GM12865 (cell line): ENCODE measurements at regions not wholly inside any gene's neighbourhood (a gene's known extent, or its start where the extent isn't known, plus 50 kb on each side); places are given as distances from the start of the nearest gene placed in this dataset.

Experiments
- DNase-seq: peaks from one replicate; pipeline ENCODE4 v3.0.0; 2010; ENCODE audit warnings: low read depth
- H3K4me3 ChIP-seq: 2 replicates; pipeline ENCODE4 v1.5.1; 2011; ENCODE audit warnings: mild to moderate bottlenecking, low read depth, low read length, control low read depth
- CTCF ChIP-seq: IDR thresholded peaks from 2 replicates; pipeline ENCODE4 v1.5.1; 2011; ENCODE audit warnings: low read length, control low read depth, low read depth, inconsistent platforms; ENCODE audit not compliant: insufficient read depth; ENCODE audit errors: missing control alignments

GRCh38 chr2:177044671-177045070 is 167.9 kb upstream of the HNRNPA3 start:
- DNase-seq, result no peak
- H3K4me3 ChIP-seq, result no peak overlapping the region
- TF ChIP-seq CTCF, result no peak

DNA sequence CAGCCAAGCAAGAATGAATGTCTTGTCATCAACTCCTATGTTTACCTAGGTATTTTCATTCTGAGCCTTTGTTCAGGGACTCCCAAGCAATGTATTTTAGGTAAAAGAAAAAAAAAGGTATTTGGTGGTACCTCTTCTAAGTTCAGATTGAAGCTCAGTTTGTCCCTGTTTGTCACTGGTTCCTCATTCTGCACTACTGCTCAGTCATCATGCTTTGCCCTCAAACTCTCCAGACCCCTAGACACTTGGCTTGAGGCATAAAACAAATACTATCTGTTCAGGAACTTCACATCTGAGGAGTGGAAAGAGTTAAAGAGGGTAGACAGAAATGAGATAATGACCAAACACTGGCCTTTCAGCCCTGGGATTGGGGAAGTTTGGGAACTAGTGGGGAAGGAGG is 163.6 kb upstream of the HNRNPA3 start:
- no peak overlapping the region for H3K4me3 ChIP-seq
- DNase-seq, result no peak
- TF ChIP-seq CTCF, result no peak

GRCh38 chr2:177051278-177051677 is 161.3 kb upstream of the HNRNPA3 start:
- no peak for DNase-seq
- TF ChIP-seq CTCF, result no peak
- no peak overlapping the region for H3K4me3 ChIP-seq

GRCh38 chr2:177052471-177052870 is 160.1 kb upstream of the HNRNPA3 start:
- no peak for TF ChIP-seq CTCF
- no peak for DNase-seq
- H3K4me3 ChIP-seq, result no peak overlapping the region

DNA sequence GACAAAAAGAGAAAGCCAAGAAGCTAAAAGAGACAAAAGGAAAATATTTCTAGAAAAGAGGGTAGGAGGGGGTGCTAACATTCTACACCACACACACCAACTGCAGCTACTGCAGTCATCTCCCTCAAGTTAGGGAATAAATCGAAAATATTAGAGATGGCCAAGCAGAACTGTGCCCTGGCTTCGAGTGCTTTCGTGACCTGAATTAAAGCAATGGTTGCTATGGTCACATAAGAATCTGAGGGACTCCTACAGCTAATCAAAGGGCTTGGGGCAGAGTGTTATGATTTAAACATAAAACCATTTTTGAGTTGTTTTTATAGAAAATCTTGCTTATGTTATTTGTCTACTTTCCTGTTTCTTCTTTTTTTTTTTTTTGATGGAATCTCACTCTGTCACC is 159.6 kb upstream of the HNRNPA3 start:
- TF ChIP-seq CTCF, result no peak
- no peak overlapping the region for H3K4me3 ChIP-seq
- no peak for DNase-seq

GRCh38 chr2:177053716-177054115 is 158.9 kb upstream of the HNRNPA3 start:
- H3K4me3 ChIP-seq, result no peak overlapping the region
- no peak for DNase-seq
- no peak for TF ChIP-seq CTCF

- H3K4me3 ChIP-seq, result no peak overlapping the region
- TF ChIP-seq CTCF, result no peak
- no peak for DNase-seq
Measured at GRCh38 chr2:177056481-177056929, 156.1 kb upstream of the HNRNPA3 start.
